SK-N-SH (cell line): ENCODE measurements at regions not wholly inside any gene's neighbourhood (a gene's known extent, or its start where the extent isn't known, plus 50 kb on each side); places are given as distances from the start of the nearest gene placed in this dataset.

Experiments
- CTCF ChIA-PET: fragments of 300-600, 350-600 bp; formaldehyde crosslinking; extraction: SDS; loops from one replicate; lab custom pipeline; 2021; lab: Yijun Ruan, JAX
- POLR2A ChIA-PET: fragments of 350-600 bp; sonication (Branson Sonifier 250); formaldehyde crosslinking; extraction: SDS; loops from one replicate; lab custom pipeline; 2020; ENCODE audit warnings: antibody characterized with exemption, inconsistent platforms; lab: Yijun Ruan, JAX
- DNase-seq: peaks from one replicate; pipeline ENCODE4 v3.0.0; 2012
- H2AFZ ChIP-seq: fragments of 200-600 bp; sonication (generic); 2 replicates; pipeline ENCODE4 v1.8.1; 2016; ENCODE audit warnings: antibody characterized with exemption, mild to moderate bottlenecking, low read depth
- H3F3A ChIP-seq: fragments of 200-600 bp; sonication (generic); replicated peaks from 2 replicates; pipeline ENCODE3; 2016; ENCODE audit warnings: antibody characterized with exemption, mild to moderate bottlenecking; ENCODE audit not compliant: insufficient read depth
- H3K27ac ChIP-seq, 2 experiments: fragments of 200-500 bp in 1 of 2; fragments of 200-600 bp in 1 of 2; sonication (Bioruptor generic) in 1 of 2; sonication (generic), shearing (Covaris generic) in 1 of 2; 2 replicates each; pipeline versions ENCODE4 v1.5.1 to v1.6.1; 2014 to 2016; ENCODE audit warnings: low read depth in 2 of 2, inconsistent platforms in 1 of 2, low read length in 1 of 2, mild to moderate bottlenecking in 1 of 2, mixed read lengths in 1 of 2
- H3K27me3 ChIP-seq: fragments of 200-600 bp; sonication (generic), shearing (Covaris generic); 2 replicates; pipeline ENCODE4 v1.6.1; 2016; ENCODE audit warnings: mixed run types; ENCODE audit not compliant: insufficient read depth
- H3K36me3 ChIP-seq, 2 experiments: fragments of 200-500 bp in 1 of 2; fragments of 200-600 bp in 1 of 2; sonication (Bioruptor generic) in 1 of 2; sonication (generic) in 1 of 2; replicated peaks in 1 of 2; 2 replicates each; pipeline versions ENCODE3 to v1.5.1; 2014 to 2016; ENCODE audit warnings: low read length in 1 of 2, mild to moderate bottlenecking in 1 of 2; ENCODE audit not compliant: insufficient read depth in 2 of 2, control insufficient read depth in 1 of 2
- H3K4me1 ChIP-seq, 2 experiments: fragments of 200-500 bp in 1 of 2; fragments of 200-600 bp in 1 of 2; sonication (Bioruptor generic) in 1 of 2; sonication (generic), shearing (Covaris generic) in 1 of 2; 2 replicates each; pipeline versions ENCODE4 v1.5.1 to v1.6.1; 2014 to 2016; ENCODE audit warnings: low read depth in 1 of 2, low read length in 1 of 2, mixed run types in 1 of 2; ENCODE audit not compliant: insufficient read depth in 2 of 2, control insufficient read depth in 1 of 2
- H3K4me2 ChIP-seq: fragments of 200-600 bp; sonication (generic), shearing (Covaris generic); 2 replicates; pipeline ENCODE4 v1.6.1; 2017; ENCODE audit warnings: mixed run types
- H3K4me3 ChIP-seq, 2 experiments: fragments of 200-500 bp in 1 of 2; fragments of 200-600 bp in 1 of 2; sonication (Bioruptor generic) in 1 of 2; sonication (generic), shearing (Covaris generic) in 1 of 2; 2 replicates each; pipeline versions ENCODE4 v1.5.1 to v1.8.1; 2014 to 2016; ENCODE audit warnings: low read depth in 2 of 2, inconsistent platforms in 1 of 2, low read length in 1 of 2, mild to moderate bottlenecking in 1 of 2, mixed read lengths in 1 of 2, moderate library complexity in 1 of 2
- H3K79me2 ChIP-seq: fragments of 200-600 bp; sonication (generic); 2 replicates; pipeline ENCODE4 v1.8.1; 2017; ENCODE audit warnings: mild to moderate bottlenecking; ENCODE audit not compliant: insufficient read depth
- H3K9ac ChIP-seq: fragments of 200-600 bp; sonication (generic); 2 replicates; pipeline ENCODE4 v1.6.1; 2017; ENCODE audit warnings: mixed run types
- H3K9me2 ChIP-seq: fragments of 200-600 bp; sonication (generic); 2 replicates; pipeline ENCODE4 v1.6.1; 2017; ENCODE audit warnings: mixed run types
- H3K9me3 ChIP-seq: fragments of 200-600 bp; sonication (generic); 2 replicates; pipeline ENCODE4 v1.6.1; 2017; ENCODE audit warnings: mixed run types, mild to moderate bottlenecking, moderate library complexity
- H4K20me1 ChIP-seq: fragments of 200-600 bp; sonication (generic); 2 replicates; pipeline ENCODE4 v1.6.1; 2017; ENCODE audit warnings: mild to moderate bottlenecking, mixed run types; ENCODE audit not compliant: insufficient read depth
- IRF3 ChIP-seq: fragments of 150-350 bp; IDR thresholded peaks from 2 replicates; pipeline ENCODE4 v1.6.1; 2016; ENCODE audit warnings: mild to moderate bottlenecking, low read depth, low read length
- MAX ChIP-seq: IDR thresholded peaks from 2 replicates; pipeline ENCODE4 v1.4.0; 2012; ENCODE audit warnings: low read depth
- RAD21 ChIP-seq: IDR thresholded peaks from 2 replicates; pipeline ENCODE4 v1.6.1; 2012; ENCODE audit warnings: mild to moderate bottlenecking, low read length
- REST ChIP-seq: IDR thresholded peaks from 2 replicates; pipeline ENCODE4 v1.6.1; 2012; ENCODE audit warnings: mild to moderate bottlenecking, low read depth, low read length, moderate library complexity
- RFX5 ChIP-seq: IDR thresholded peaks from 2 replicates; pipeline ENCODE4 v1.6.1; 2012; ENCODE audit warnings: mild to moderate bottlenecking, improper control_type of control experiment, low read length
- SIN3A ChIP-seq: IDR thresholded peaks from 2 replicates; pipeline ENCODE4 v1.6.1; 2012; ENCODE audit warnings: low read depth, mild to moderate bottlenecking, low read length, moderate library complexity, borderline replicate concordance
- SMC3 ChIP-seq: IDR thresholded peaks from 2 replicates; pipeline ENCODE4 v1.6.1; 2012; ENCODE audit warnings: low read depth, low read length, improper control_type of control experiment
- TAF1 ChIP-seq: IDR thresholded peaks from 2 replicates; pipeline ENCODE4 v1.6.1; 2012; ENCODE audit warnings: low read depth, mild to moderate bottlenecking, low read length, moderate library complexity, borderline replicate concordance
- TCF12 ChIP-seq: IDR thresholded peaks from 2 replicates; pipeline ENCODE4 v1.4.0; 2012
- USF2 ChIP-seq: fragments of 150-350 bp; IDR thresholded peaks from 2 replicates; pipeline ENCODE4 v1.6.1; 2017; ENCODE audit warnings: antibody characterized with exemption, low read length, low read depth, borderline replicate concordance
- ZBTB33 ChIP-seq: IDR thresholded peaks from 2 replicates; pipeline ENCODE4 v1.4.0; 2012; ENCODE audit warnings: low read depth, borderline replicate concordance
- WGBS: methylation state at CpG from one replicate; pipeline ENCODE4 v1.1.6; 2017; ENCODE audit warnings: low lambda C conversion rate; 5-methylcytosine and 5-hydroxymethylcytosine counted together

GRCh38 chr13:26813980-26814348 is 53.4 kb upstream of the GPR12 start:
- no peaks in the 10 kb centered on the region for H3K9me3 ChIP-seq
- H3K36me3 ChIP-seq: no peaks in the 10 kb centered on the region
- H2AFZ ChIP-seq: no peak overlapping the region
- no peaks in the 10 kb centered on the region for H4K20me1 ChIP-seq
- H3K27me3 ChIP-seq: no peaks in the 10 kb centered on the region; the same call in 1 of the 2 replicates
- no peaks in the 10 kb centered on the region for H3K4me1 ChIP-seq
- H3K4me2 ChIP-seq: no peak overlapping the region
- DNase-seq: no peak
- no peaks in the 10 kb centered on the region for H3K9me2 ChIP-seq
- CTCF ChIA-PET: interaction anchor here (0.6 to 1.5 kb wide), 4 partner anchors 9 to 371 kb away, joined by 3 to 4 read pairs (median 3); no protein-coding TSS in a partner anchor
- no peaks in the 10 kb centered on the region for H3K79me2 ChIP-seq
- H3K9ac ChIP-seq: no peak overlapping the region
- 37% methylated on average over 6 of the region's 6 CpGs for WGBS
- H3F3A ChIP-seq: no peaks in the 10 kb centered on the region
- TF ChIP-seq IRF3 (no peak), RAD21 (no peak), MAX (no peak), SMC3 (no peak), REST (no peak), USF2 (no peak), RFX5 (no peak)
- no peak overlapping the region for H3K4me3 ChIP-seq
- POLR2A ChIA-PET: no interaction called here
- H3K27ac ChIP-seq: no peak overlapping the region

- H2AFZ ChIP-seq: no peak overlapping the region
- H4K20me1 ChIP-seq: no peaks in the 10 kb centered on the region
- H3K27me3 ChIP-seq: no peaks in the 10 kb centered on the region; the same call in 1 of the 2 replicates
- no peaks in the 10 kb centered on the region for H3K36me3 ChIP-seq
- 58% methylated on average over 10 of the region's 10 CpGs for WGBS
- H3K4me3 ChIP-seq: no peak overlapping the region
- no peaks in the 10 kb centered on the region for H3K9me3 ChIP-seq
- H3K79me2 ChIP-seq: no peaks in the 10 kb centered on the region
- no peaks in the 10 kb centered on the region for H3F3A ChIP-seq
- DNase-seq: no peak
- no peak overlapping the region for H3K9ac ChIP-seq
- no peaks in the 10 kb centered on the region for H3K9me2 ChIP-seq
- no peak overlapping the region for H3K27ac ChIP-seq
- POLR2A ChIA-PET: no interaction called here
- CTCF ChIA-PET: interaction anchor here (1.3 to 1.5 kb wide), 2 partner anchors 8 to 9 kb away, joined by 3 read pairs; no protein-coding TSS in a partner anchor
- no peaks in the 10 kb centered on the region for H3K4me1 ChIP-seq
- no peak overlapping the region for H3K4me2 ChIP-seq
- TF ChIP-seq ZBTB33: no peak
- no peak for TF ChIP-seq USF2
- TF ChIP-seq TCF12: no peak
- TF ChIP-seq REST: no peak
- no peak for TF ChIP-seq TAF1
- TF ChIP-seq SIN3A: no peak
Observed at GRCh38 chr13:26813321-26813979, 52.9 kb upstream of the GPR12 start.
